Stimulated activated CD4-positive, alpha-beta T cell treated with anti-CD3 and anti-CD28 coated beads, Interleukin-12 subunit alpha, Interleukin-12 subunit beta, amount 100 ng/mL, for 48 hours (primary cell): ENCODE measurements at regions not wholly inside any gene's neighbourhood (a gene's known extent, or its start where the extent isn't known, plus 50 kb on each side); places are given as distances from the start of the nearest gene placed in this dataset.

Experiments used
- DNase-seq, 3 donors: peaks; one replicate each; pipeline ENCODE4 v3.0.0-alpha.2; 2020; ENCODE audit warnings: low read depth in 2 of 3, low spot score in 1 of 3

DNA sequence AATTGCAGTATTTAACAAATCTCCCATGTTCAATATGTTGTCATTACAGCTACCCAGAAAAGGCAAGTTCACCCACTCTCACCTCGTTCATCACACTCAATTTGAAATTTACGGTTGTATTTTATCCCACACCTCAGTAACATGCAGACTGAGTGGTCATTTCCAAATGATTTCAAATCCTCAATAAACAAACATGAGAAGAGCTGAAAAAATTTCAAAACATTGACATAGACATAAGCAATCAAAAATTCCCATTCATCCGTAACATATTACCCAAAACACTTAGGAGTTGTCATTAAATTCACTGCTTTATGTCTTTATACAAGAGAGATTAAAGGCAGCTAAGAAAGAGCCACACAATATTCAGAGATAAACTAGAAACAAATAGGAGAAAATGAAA lies 61.7 kb upstream of the NEBL start:
- DNase-seq: no peak

DNA sequence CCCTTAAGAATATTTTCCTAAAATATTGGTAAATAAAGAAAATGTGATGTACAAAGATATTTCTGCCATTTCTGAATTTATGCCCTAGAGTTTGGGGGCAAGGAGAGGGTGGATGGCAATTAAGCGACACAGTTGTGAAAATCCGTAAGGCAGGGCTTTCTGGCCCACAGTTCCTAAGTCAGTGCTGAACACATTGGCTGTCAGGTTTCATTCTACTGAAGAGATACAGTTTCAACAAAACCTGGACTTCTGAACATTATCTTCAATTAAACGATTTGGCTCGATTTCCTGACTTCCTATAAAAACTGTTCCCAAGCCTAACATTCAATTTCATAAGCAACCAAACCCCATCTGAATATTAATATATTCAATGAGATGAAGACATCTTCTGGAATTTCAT lies 61.1 kb upstream of the NEBL start:
- no peak for DNase-seq

DNA sequence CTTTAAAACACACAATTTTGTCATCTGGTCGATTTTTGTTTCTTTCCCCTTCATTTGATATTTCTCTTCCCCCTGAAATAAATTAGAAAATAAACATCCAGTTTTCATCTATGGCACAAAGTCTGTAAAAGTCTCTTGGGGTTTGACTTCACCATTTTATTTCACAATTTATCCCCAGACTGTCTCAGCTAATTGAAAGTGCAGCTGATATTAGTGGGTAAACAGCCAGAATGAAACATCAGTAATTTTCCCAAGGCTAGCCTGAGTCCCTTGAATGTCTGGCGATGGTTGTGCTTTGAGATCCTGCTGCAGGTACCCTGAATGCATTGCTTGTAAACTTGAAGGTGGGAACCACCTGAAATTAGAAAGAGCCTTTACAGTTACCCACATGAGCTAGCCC lies 60.6 kb upstream of the NEBL start:
- no peak for DNase-seq

- DNase-seq: no peak
These were observed 59.7 kb upstream of the NEBL start for GRCh38 chr10:20956843-20957242.

- no peak for DNase-seq
These were observed 58.3 kb upstream of the NEBL start for GRCh38 chr10:20955355-20955893.

- no peak for DNase-seq
These were observed 57.4 kb upstream of the NEBL start for GRCh38 chr10:20954519-20954918.

DNA sequence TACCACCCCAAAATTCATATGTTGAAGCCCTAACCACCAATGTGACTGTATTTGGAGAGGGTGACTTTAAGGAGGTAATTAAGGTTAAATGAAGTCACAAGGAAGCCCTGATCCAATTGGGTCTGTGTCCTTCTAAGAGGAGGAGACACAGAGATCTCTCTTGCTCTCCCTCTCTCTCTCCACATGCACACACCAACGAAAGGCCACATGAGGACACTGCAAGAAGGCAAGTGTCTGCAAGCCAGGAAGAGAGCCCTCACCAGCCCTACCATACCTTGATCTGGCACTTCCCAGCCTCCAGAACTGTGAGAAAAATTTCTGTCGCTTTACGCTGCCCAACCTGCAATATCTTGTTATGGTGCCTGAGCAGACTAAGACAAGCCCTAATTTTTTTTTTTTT lies 56.0 kb upstream of the NEBL start:
- DNase-seq: no peak

DNA sequence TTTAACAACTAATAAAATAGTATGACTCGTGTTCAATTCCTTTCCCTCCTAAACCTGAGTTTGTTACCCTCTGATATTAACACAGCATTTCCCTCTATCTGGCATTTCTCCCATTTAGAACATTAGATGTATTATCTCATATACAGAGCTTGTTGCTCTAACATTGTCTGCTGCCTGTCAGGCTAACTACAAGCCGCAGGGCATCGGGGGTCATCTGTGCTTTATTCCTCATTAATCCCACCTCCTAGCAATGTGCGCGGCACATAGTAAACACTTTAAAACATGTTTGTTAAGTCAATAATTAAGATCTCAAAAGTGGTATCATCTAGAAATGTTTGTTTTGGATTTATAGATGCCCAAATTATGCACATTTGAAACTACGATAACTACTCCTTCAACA lies 52.9 kb upstream of the NEBL start:
- DNase-seq: no peak

- no peak for DNase-seq
These were observed 51.7 kb upstream of the NEBL start for GRCh38 chr10:20948686-20949327.
